ENCODE measurements at regions not wholly inside any gene's neighbourhood (a gene's known extent, or its start where the extent isn't known, plus 50 kb on each side); places are given as distances from the start of the nearest gene placed in this dataset.

GRCh38 chr7:127476618-127477017 is 84.1 kb upstream of the ZNF800 start:
- H3K4me3 ChIP-seq (replicated peaks in 1 of 3; ENCODE audit: insufficient read depth in 1 of 3, low read depth in 1 of 3, low read length in 3 of 3), result no peak overlapping the region
- H3K27ac ChIP-seq (ENCODE audit: insufficient read depth, low read depth, low read length), result no peak overlapping the region
- FAIRE-seq (no peak), DNase-seq (ENCODE audit: low read depth, low spot score) (no peak)
- no peaks in the 10 kb centered on the region for H3K9me3 ChIP-seq (replicated peaks; ENCODE audit: control insufficient read depth, insufficient read depth, low read length)
- ChIA-PET CTCF (no interaction called here), POLR2A (no interaction called here)
- no peaks in the 10 kb centered on the region for H3K79me2 ChIP-seq (ENCODE audit: control insufficient read depth, insufficient read depth, low read length)
- no peaks in the 10 kb centered on the region for H3K27me3 ChIP-seq (ENCODE audit: control insufficient read depth in 2 of 2, insufficient read depth in 2 of 2, low read length in 2 of 2)
- TF ChIP-seq CTCF (IDR thresholded peaks at IDR 0.05; ENCODE audit: extremely low read depth in 1 of 2, insufficient read depth in 1 of 2, low read depth in 1 of 2, low read length in 2 of 2), result no peak
- TF ChIP-seq GATA2 (IDR thresholded peaks at IDR 0.05; ENCODE audit: insufficient read depth, insufficient read length, low read depth, low read length), result no peak
- TF ChIP-seq, protein P1, sequence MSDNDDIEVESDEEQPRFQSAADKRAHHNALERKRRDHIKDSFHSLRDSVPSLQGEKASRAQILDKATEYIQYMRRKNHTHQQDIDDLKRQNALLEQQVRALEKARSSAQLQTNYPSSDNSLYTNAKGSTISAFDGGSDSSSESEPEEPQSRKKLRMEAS (IDR thresholded peaks at IDR 0.05; ENCODE audit: insufficient read depth, insufficient read length), result no peak
- no peak for TF ChIP-seq MYC (IDR thresholded peaks at IDR 0.05; ENCODE audit: low read depth, low read length)
- TF ChIP-seq JUN (IDR thresholded peaks at IDR 0.05; ENCODE audit: borderline replicate concordance, insufficient read depth, insufficient read length, low read depth), result no peak
- TF ChIP-seq POLR2A (IDR thresholded peaks at IDR 0.05; ENCODE audit: low read depth, low read length), result no peak
- TF ChIP-seq FOS (IDR thresholded peaks at IDR 0.05; ENCODE audit: borderline replicate concordance, insufficient read depth, low read length), result no peak
- no peak for TF ChIP-seq POLR2AphosphoS5 (IDR thresholded peaks at IDR 0.05; ENCODE audit: insufficient read depth, low read depth, low read length)
- H3K4me1 ChIP-seq (ENCODE audit: control insufficient read depth, extremely low read depth, insufficient read depth, low read length), result no peaks in the 10 kb centered on the region
- H4K20me1 ChIP-seq (replicated peaks; ENCODE audit: control insufficient read depth, extremely low read depth, insufficient read depth, low read length), result no peaks in the 10 kb centered on the region
- H3K9me1 ChIP-seq (replicated peaks; ENCODE audit: control insufficient read depth, extremely low read depth, insufficient read depth, low read length), result no peaks in the 10 kb centered on the region
- no peak overlapping the region for H2AFZ ChIP-seq (ENCODE audit: low read depth, low read length)
- no peak overlapping the region for H3K9ac ChIP-seq (replicated peaks; ENCODE audit: extremely low read depth, insufficient read depth, low read length)
- intact Hi-C loops (cut with micrococcal nuclease), result no loop called here
- no TSS peak for BruUV-seq (replicated peaks)
- no peak overlapping the region for H3K4me2 ChIP-seq (ENCODE audit: insufficient read depth, low read length)
- dilution Hi-C loops (cut with MboI; ENCODE audit: extremely low pct_ligation_motif_present, low sequenced_read_pairs), result no loop called here
- no peaks in the 10 kb centered on the region for H3K36me3 ChIP-seq (ENCODE audit: control insufficient read depth in 2 of 2, extremely low read depth in 1 of 2, insufficient read depth in 2 of 2, low read length in 2 of 2)

Data from endothelial cell of umbilical vein (primary cell).